H1 (cell line): ENCODE measurements at regions not wholly inside any gene's neighbourhood (a gene's known extent, or its start where the extent isn't known, plus 50 kb on each side); places are given as distances from the start of the nearest gene placed in this dataset.

Experiments used
- CEBPB ChIP-seq: IDR thresholded peaks from 2 replicates; pipeline ENCODE4 v1.6.1; 2012; ENCODE audit warnings: low read depth, low read length
- HDAC2 ChIP-seq, 2 experiments: fragments of 300-600 bp in 1 of 2; sonication (generic) in 1 of 2; IDR thresholded peaks; 2 replicates each; pipeline ENCODE4 v1.6.1; 2011 to 2012; ENCODE audit warnings: low read depth in 2 of 2, low read length in 2 of 2, mild to moderate bottlenecking in 2 of 2, moderate library complexity in 2 of 2, borderline replicate concordance in 1 of 2, inconsistent platforms in 1 of 2
- RAD21 ChIP-seq, 2 experiments: IDR thresholded peaks in 1 of 2; conservative IDR thresholded peaks in 1 of 2; 2 replicates each; pipeline ENCODE4 v1.6.1; 2011; ENCODE audit warnings: low read depth in 2 of 2, low read length in 2 of 2, improper control_type of control experiment in 1 of 2, inconsistent platforms in 1 of 2, mild to moderate bottlenecking in 1 of 2, moderate library complexity in 1 of 2

GRCh38 chr5:142432961-142433360 is 108.1 kb upstream of the SPRY4 start:
- no peak for TF ChIP-seq RAD21 (IDR thresholded peaks at IDR 0.05 in 1 of 2, conservative IDR thresholded peaks at IDR 0.05 in 1 of 2; ENCODE audit: low read depth in 2 of 2, low read length in 2 of 2)
- no peak for TF ChIP-seq CEBPB
- no peak for TF ChIP-seq HDAC2 (IDR thresholded peaks at IDR 0.05; ENCODE audit: borderline replicate concordance in 1 of 2, low read depth in 2 of 2, low read length in 2 of 2)
